ENCODE measurements at regions not wholly inside any gene's neighbourhood (a gene's known extent, or its start where the extent isn't known, plus 50 kb on each side); places are given as distances from the start of the nearest gene placed in this dataset.
"Not testable (repeated sequence)": the region's sequence is repeated elsewhere in the genome, so short reads cannot be mapped to it uniquely, and the experiment has no call there.

- no peak for DNase-seq
Measured at GRCh38 chr11:19617696-19618523, 94.7 kb upstream of the NAV2 start.

- no peak for DNase-seq
Measured at GRCh38 chr11:19615341-19616183, 97.1 kb upstream of the NAV2 start.

DNA sequence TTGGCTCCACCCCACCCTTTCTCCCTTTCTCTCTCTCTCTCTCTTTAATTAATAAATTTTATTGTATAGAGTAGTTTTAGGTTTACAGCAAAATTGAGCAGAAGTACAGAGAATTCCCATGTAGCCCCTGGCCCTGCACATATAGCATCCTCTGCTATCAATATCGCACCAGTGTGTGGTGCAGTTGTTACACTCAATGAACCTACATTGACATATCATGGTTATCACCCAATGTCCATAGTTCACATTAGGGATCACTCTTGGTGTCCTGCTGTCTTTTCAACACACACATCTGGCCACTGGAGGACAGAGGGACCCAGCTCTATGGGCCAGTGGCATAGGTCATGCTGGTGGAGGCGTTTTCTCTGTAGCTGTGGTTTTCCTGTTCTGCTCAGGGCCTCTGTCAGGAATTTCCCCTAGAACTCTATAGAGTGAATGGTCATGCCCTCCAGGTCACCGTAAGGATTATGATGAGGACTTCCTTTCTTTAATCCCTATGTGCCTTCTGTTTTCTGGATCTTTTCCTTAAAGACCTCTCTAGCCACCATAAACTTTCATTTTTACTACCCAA lies 98.2 kb upstream of the NAV2 start:
- DNase-seq, result no peak

DNA sequence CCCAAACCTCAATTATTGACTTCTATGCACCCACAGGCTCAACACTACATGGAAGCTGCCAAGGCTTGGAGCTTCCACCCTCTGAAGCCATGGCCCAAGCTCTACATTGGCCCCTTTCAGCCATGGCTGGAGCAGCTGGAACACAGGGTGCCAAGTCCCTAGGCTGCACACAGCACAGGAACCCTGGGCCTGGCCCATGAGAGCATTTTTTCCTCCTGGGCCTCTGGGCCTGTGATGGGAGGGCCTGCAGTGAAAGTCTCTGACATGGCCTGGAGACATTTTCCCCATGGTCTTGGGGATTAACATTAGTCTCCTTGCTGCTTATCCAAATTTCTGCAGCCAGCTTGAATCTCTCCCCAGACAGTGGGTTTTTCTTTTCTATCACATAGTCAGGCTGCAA lies 100.6 kb upstream of the NAV2 start:
- DNase-seq, result not testable (repeated sequence)

GRCh38 chr11:19607656-19608360 lies 104.8 kb upstream of the NAV2 start:
- DNase-seq, result no peak

DNA sequence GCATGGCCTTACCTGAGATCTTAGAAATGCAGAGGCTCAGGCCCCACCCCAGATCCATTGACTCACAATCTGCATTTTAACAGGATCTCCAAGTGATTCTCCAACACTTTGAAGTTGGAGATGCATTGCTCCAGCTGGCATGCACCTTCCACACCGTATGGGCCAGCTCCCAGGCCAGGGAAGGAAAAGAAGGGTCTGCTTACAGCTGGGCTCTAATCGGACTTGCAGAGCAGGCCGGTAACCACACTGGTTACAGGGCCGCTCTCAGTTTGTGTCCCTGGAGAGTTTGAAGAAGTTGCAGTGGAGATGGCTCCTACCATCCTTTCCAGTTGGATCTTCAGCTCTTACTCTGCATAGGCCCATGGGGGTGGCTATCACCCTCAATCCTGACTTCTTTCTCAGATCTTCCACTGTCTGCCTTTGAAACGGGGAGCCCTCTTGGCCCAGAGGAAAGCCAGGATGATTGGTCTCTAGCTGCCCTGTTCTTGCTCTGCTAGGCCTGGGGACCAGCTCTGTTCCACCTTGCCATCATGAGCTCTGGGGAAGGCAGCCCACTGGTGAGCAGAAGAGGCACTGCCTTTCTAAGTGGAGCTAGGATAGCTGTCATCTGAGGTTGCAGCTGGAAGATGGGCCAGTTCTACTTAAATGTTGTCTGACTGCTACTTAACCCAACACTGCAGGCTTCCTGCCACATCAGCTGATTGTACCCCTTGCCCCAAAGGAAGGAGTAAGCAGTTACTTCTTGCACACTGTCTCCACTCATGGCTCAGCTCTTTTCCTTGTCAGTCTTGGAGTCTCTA lies 105.6 kb upstream of the NAV2 start:
- DNase-seq, result no peak

DNA sequence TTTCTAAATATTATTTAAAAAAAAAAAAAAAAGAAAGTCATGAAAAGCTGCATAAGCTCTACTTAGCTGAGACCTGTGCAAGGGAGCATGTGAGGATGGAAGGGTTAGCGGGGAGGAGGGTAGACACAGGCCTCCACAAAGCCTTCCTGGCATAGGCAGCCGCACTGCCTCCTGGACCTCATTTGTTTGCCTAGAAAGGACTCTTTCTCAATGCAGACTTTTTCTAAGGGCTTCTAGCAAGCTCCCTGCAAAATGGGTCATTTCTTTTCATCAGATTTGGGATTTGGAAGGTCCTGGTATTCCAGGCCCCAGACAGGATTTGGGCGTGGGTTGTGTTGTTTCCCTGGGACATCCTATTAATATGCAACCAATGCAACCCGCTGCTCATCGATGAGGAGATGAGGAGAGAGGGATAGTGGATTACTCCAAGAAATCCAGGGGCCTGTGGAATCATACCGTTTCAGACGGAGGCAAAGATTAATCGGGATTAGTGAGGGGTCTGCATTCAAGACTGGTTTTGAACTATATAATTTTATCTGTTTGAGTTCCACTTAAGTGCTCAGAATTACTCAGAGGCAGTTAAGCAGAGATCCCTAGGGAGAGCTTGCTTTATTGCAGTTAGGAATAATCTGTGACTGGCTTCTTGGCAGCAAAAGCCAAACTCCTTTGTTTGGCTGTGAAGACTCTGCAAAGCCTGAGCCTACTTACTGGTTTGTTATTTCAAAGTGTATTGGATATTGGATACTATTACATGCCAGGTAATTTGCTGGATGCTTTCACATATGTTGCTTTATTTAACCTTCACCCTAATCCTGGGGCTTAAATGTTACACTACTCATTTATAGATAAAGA lies 106.9 kb upstream of the NAV2 start:
- no peak for DNase-seq

GRCh38 chr11:19604679-19605375 lies 107.8 kb upstream of the NAV2 start:
- no peak for DNase-seq

GRCh38 chr11:19603771-19604170 lies 108.9 kb upstream of the NAV2 start:
- DNase-seq, result no peak

- no peak for DNase-seq
Measured at GRCh38 chr11:19602891-19603290, 109.7 kb upstream of the NAV2 start.

DNA sequence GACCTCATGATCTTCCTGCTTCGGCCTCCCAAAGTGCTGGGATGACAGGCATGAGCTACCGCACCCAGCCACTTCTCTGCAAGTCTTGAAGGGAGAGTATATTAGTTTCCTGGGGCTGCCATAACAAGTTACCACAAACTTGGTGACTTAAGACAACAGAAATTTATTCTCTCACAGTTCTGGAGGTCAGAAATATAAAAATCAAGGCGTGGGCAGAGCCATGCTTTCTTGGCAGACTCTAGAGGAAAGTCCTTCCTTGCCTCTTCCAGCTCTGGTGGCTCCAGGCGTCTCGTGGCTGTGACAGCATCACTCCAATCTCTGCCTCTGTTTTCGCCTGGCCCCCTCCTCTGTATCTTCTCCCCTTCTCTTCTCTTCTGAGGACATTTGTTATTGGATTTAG lies 110.2 kb upstream of the NAV2 start:
- no peak for DNase-seq

DNA sequence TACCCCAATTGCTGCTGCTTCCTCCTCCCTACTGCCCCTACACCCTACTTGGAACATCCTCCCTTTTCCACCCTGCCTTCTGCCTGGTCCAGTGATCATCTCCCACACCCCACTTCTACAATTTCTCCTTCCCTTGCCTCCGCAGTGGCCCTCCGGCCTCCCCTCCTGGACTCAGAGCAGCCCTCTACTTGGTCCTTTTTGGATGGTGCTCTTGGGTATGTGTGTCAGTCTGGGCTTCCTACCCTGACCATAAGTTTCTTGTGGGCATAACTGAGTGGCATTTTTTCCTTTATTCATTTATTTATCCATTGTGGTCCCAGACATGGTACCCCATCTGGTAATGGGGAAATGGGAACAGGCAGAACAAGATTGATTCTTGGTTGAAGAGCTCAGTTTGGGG lies 111.4 kb upstream of the NAV2 start:
- DNase-seq, result no peak

DNA sequence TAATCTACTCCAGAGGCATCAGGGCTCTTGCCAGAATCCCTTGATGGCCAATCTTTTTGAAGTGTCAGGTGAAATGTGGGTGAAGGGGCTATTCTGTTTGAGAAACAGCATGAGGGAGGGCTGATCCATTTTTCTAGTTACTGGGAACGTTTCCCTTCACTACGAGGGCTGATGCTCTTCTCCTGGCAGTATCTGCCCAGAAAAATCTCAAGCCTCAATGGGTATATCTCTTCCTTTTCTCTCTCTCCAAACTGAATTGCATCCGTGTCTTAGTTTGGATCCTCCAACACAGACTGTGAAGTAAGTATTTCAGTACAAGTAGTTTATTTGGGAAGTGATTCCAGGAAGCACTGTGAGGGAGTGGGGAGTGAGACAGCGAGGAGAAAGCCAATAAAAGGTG lies 113.0 kb upstream of the NAV2 start:
- DNase-seq, result no peak

GRCh38 chr11:19598876-19599486 lies 113.7 kb upstream of the NAV2 start:
- no peak for DNase-seq

DNA sequence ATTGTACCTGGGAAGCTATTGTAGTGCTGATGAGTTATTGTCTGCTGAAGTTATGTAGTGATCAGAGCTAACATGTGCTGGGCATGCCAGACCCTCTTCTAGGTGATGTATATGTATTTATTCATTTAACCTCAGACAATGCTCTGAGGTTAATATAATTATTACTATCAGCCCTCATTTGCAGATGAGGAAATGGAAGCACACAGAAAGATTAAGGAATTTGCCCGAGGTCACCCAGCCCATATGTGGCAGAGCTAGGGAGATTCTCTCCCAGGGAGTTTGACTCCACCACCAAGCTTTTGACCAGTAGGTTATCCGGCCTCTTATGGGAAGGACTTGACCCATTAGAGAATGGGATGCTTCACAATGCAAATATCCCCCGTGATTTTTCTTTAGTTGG lies 114.2 kb upstream of the NAV2 start:
- no peak for DNase-seq

- no peak for DNase-seq
Measured at GRCh38 chr11:19597876-19598275, 114.8 kb upstream of the NAV2 start.

GRCh38 chr11:19597206-19597605 lies 115.4 kb upstream of the NAV2 start:
- DNase-seq, result no peak

DNA sequence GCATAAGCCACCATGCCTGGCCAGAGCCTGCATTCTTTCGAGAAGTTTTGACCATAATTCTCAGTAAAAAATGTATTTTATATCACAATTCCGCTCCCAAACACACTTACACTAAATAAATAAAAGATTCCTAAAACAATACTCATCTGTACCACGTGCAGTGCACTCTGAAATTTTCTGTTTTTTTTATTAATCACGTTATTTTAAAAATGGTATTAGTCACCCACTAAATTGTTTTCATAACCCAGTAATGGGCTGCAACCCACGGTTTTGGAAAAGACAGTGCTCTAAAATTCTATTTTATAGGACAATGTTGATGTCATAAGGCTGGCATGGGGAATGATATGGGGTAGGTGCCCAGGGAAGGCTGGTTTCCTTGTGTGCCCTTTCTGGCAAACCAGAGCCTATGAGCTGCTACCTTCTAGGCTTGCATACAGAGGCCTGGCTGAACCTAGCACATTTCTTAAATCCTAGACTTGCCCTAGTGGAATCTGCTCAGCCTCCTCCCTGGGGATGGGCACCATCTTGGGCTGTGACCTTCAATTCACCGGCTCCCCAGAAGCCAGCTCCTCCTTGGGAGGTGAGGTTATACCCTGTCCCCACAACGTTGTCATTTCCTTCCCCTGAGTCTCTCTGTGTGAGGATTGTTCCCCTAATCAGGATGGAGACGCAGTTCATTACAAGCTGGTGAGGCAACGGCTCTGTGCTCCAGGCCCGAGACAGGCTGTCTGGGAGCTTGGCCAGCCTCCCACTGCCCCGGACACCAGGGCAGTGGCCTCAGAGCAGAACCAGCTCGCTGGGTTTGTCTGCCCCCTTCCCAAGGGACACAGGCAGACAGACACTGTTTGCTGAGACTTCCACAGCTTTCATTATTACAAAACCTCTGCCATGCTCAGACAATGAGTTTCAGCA lies 116.5 kb upstream of the NAV2 start:
- no peak for DNase-seq

GRCh38 chr11:19595499-19595839 lies 117.2 kb upstream of the NAV2 start:
- DNase-seq, result no peak
